Activated T-cell treated with anti-CD3 and anti-CD28 coated beads, Interleukin-2, amount 50 U/mL, for 1 hour (primary cell): ENCODE measurements at regions not wholly inside any gene's neighbourhood (a gene's known extent, or its start where the extent isn't known, plus 50 kb on each side); places are given as distances from the start of the nearest gene placed in this dataset.
"Not testable (repeated sequence)": the region's sequence is repeated elsewhere in the genome, so short reads cannot be mapped to it uniquely, and the experiment has no call there.

ENCODE experiments used
- DNase-seq: peaks from one replicate; pipeline ENCODE4 v3.0.0-alpha.2; 2020

- DNase-seq, result not testable (repeated sequence)
Measured at GRCh38 chr2:204147040-204147439, 210.5 kb downstream of the ICOS start.

DNA sequence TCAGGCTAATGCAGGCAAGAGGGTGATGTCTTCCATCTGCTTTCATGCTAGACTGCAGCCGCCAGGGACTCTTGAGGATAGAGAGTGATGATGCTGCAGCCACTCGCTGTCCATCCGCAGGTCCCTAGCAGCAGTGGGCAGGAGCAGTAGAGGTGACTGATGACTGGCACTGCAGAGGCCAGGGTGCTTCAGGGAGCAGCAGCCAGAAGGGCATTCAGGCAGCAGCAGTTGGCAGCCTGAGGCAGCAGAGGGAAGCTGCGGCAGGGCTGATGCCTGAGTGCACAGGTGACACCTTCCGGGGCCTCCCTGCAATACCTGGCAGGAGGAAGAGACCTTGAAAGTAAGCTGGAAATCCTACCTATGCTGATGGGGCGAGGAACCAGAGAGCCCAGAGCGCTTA is 214.2 kb downstream of the ICOS start:
- DNase-seq, result no peak

DNA sequence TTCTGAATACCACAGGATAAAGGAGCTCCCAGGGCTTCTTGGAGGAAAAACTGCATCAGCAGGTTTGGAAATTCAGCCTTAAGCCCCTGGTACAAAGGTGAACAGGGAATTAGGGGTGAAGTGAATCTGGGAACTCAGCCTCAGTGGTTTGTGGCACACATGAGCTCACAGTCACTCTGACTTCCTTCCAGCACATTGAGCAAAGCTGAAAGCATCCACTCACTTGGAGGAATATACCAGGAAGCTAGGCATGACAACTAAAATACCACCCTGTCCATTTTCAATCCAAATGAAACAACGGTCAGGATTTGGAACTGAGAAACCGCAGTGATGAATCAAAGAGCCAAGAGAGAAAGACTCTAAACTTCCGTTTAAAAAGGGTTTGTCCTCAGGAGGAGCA is 216.1 kb downstream of the ICOS start:
- DNase-seq, result no peak

GRCh38 chr2:204154863-204155262 is 218.3 kb downstream of the ICOS start:
- no peak for DNase-seq

DNA sequence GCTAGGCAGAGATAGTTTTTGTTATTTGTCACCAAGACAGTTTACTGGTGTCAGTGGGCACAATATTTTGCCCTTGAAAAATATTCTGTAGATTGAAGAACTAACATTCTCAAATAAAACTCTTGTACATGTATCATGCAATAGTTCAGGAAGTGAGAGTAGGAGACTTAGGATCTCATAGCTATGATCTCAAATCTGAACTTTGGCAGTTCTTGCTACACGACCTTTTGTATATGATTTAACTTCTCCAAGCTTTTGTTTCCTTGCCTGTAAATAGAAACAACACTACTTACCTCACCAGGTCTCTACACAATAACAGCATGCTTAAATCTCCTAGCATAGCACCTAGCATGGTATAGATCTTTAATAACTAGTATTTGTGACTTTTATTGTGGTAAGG is 219.9 kb downstream of the ICOS start:
- no peak for DNase-seq

GRCh38 chr2:204157684-204158083 is 221.1 kb downstream of the ICOS start:
- no peak for DNase-seq

DNA sequence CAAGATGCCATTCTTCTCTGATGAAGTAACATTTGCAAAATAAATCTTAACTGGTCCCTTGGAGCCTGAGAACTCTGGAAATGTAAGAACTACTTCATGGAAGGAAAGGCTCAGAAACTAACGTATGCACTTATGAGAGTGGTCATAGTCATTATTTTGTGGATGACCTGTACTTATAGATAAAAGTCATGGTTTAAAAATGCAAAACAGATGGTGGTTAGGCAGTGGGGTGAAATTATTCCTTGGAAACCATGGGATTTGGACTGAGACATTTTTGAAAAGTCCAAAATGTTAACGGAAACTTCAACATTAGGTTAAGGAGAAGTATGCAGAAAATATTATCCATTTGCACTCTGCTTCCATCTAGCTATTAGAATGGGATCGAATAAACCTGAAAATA is 223.0 kb downstream of the ICOS start:
- no peak for DNase-seq

DNA sequence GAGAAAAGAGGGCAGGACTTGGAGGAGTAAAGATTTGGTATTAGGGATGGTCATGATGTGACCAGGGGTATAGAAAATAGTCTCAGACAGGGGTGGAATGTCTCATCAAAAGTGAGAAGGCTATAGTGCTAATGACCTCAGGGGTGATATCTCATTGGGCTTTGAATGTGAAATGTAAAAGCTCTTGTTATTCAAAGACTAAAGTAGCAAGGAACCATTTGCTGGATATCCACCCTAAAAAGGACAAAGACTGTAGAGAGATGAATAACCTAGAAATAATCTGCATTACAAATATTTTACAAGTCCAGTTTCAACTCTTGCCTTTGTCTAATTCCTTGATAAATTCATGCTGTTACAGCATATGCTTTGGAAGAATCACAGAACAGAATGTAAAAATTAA is 224.4 kb downstream of the ICOS start:
- DNase-seq, result no peak

- DNase-seq, result no peak
Measured at GRCh38 chr2:204161886-204162285, 225.3 kb downstream of the ICOS start.

GRCh38 chr2:204166961-204167360 is 230.4 kb downstream of the ICOS start:
- DNase-seq, result no peak

DNA sequence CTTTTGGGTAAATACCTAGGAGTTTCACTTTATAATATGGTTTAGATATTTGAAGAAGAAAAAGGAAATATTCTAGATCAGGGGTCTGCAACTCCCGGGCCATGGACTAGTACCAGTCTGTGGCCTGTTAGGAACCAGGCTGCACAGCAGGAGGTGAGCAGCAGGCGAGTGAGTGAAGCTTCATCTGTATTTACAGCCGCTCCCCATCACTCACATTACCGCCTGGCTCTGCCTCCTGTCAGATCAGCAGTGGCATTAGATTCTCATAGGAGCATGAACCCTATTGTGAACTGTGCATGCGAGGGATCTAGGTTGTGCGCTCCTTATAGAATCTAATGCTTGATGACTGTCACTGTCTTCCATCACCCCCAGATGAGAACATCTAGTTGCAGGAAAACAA is 231.1 kb downstream of the ICOS start:
- not testable (repeated sequence) for DNase-seq

DNA sequence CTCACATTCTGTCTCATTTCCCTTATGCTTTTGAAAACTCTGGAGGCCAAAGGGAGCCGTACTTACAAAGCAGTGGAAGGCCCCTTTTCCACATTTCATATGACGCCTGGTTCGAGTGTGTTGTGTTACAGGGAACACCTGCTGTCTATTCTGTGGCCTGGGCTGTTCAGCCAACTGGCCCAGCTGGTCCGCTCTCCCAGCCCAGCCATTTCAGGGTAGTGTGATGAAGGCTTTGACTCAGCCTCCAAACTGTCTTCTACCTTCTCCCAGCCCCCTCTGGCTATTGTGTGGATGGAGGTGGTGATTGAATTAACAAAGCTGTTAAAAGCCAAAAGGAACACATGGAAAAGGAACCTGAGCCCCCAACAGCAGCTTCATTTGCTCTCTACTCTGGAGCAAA is 233.8 kb downstream of the ICOS start:
- no peak for DNase-seq

- DNase-seq, result no peak
Measured at GRCh38 chr2:204171432-204172144, 235.0 kb downstream of the ICOS start.

- no peak for DNase-seq
Measured at GRCh38 chr2:204172145-204172600, 235.6 kb downstream of the ICOS start.

GRCh38 chr2:204174034-204174433 is 237.5 kb downstream of the ICOS start:
- DNase-seq, result no peak

DNA sequence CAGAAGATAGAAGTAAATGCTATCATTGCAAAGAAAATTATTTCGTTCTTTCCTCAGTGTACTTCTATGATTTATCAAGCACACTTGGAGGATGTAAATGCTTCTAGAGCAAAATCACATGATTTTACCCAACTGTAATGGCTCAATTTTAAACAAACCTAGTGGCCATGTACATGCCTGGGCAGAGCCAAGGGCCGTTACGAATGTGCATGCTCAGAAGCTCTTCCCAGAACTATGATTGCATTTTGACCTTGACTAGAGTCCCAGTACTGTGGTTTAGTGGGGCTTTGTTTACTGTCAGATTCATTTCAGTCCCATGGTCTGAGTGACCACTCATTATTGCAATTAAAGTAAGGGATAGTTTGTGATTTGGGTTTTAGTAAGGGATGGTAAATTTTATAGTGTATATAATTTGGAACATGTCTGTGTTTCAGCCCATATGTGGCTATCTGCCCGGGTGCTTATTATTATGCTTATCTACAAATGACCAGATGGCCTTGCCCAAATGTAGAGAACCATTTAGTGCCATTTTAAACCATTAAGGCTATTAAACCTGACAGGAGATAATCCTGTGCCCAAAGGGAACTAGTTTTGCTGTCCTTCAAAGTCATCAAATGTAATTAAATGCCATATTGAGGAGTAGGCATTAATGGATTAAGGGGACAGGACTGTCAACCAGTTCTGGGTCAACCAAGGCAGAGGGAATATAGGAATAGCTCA is 239.1 kb downstream of the ICOS start:
- no peak for DNase-seq

DNA sequence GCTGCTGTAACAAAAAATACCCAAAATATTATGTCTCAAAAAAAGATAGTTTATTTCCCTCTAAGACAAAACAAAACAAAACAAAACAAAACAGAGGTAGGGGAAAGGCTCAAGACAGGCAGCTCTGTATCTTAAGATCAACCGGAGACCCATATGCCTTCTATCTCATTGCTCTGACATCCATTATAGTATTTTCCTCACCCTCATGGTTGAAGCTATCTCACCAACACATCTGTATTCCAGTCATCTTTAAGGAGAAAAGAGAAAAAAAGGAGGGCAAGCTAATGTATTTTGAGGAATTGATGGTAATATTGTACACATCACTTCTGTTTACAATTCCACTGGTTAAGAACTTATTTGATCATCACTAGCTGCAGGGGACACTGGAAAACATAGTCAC is 239.7 kb downstream of the ICOS start:
- no peak for DNase-seq

- no peak for DNase-seq
Measured at GRCh38 chr2:204177251-204177976, 240.9 kb downstream of the ICOS start.

GRCh38 chr2:204177977-204178522 is 241.5 kb downstream of the ICOS start:
- peak; percentile 70 for DNase-seq

DNA sequence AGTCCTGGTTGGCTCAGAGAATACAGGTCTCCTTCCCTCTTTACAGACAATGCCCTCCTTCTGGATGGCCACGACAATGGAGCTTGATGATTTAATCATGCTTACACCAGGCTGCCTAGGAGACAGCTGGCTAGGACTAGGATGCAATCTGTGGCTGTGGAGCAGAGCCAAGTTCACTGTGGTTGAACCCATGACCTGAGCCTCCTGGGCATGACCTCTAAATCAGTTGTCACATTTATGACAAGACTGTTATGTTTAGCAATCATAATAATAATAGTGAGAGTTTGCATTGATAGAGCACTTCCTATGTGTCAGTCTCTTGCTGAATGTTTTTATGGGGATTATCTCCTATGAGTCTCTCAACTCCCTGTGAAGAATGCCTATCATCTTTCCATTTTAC is 244.1 kb downstream of the ICOS start:
- DNase-seq, result no peak

- DNase-seq, result no peak
Measured at GRCh38 chr2:204183608-204184007, 247.0 kb downstream of the ICOS start.

DNA sequence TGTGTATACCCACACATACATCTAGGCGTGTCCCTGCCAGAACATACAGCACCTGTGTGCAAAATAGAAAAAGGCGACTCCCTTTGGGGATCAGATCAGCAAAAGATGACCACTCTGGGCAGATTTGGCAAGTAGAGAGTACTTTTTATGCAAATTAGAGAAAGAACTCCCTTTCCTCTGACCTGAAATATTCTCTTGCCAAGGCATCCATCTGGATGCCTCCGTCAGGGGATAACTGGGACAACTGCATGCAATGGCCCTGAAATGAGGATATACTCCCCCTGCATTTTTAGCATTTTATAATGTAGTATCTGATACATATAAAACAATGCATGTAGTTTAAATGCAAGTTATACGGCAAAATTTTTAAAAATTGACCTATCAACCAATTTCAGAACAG is 247.7 kb downstream of the ICOS start:
- DNase-seq, result no peak

- no peak for DNase-seq
Measured at GRCh38 chr2:204187229-204188083, 250.9 kb downstream of the ICOS start.
